HuH-7.5 (cell line): ENCODE measurements at regions not wholly inside any gene's neighbourhood (a gene's known extent, or its start where the extent isn't known, plus 50 kb on each side); places are given as distances from the start of the nearest gene placed in this dataset.
"Not testable (repeated sequence)": the region's sequence is repeated elsewhere in the genome, so short reads cannot be mapped to it uniquely, and the experiment has no call there.

Source experiments
- DNase-seq: peaks from one replicate; pipeline ENCODE4 v3.0.0; 2011; ENCODE audit warnings: low spot score

GRCh38 chr9:26789959-26790358, 102.6 kb downstream of the CAAP1 start:
- DNase-seq = no peak

- DNase-seq = no peak
Measured at GRCh38 chr9:26786564-26786963, 106.0 kb downstream of the CAAP1 start.

GRCh38 chr9:26782899-26783298, 109.7 kb downstream of the CAAP1 start:
- DNase-seq = no peak

GRCh38 chr9:26781906-26782305, 110.7 kb downstream of the CAAP1 start:
- no peak for DNase-seq

GRCh38 chr9:26780307-26780706, 112.3 kb downstream of the CAAP1 start:
- not testable (repeated sequence) for DNase-seq

- DNase-seq = no peak
Measured at GRCh38 chr9:26779062-26779461, 113.5 kb downstream of the CAAP1 start.

GRCh38 chr9:26775391-26775790, 117.2 kb downstream of the CAAP1 start:
- DNase-seq = no peak

- DNase-seq = no peak
Measured at GRCh38 chr9:26773056-26773455, 119.5 kb downstream of the CAAP1 start.

GRCh38 chr9:26770821-26771220, 121.8 kb downstream of the CAAP1 start:
- no peak for DNase-seq

- no peak for DNase-seq
Measured at GRCh38 chr9:26768145-26768544, 124.5 kb downstream of the CAAP1 start.

- DNase-seq = no peak
Measured at GRCh38 chr9:26760675-26761074, 131.9 kb downstream of the CAAP1 start.

GRCh38 chr9:26758655-26759054, 133.9 kb downstream of the CAAP1 start:
- no peak for DNase-seq

GRCh38 chr9:26756881-26757280, 135.7 kb downstream of the CAAP1 start:
- DNase-seq = no peak

GRCh38 chr9:26755476-26755875, 137.1 kb downstream of the CAAP1 start:
- no peak for DNase-seq

GRCh38 chr9:26754509-26755164, 138.0 kb downstream of the CAAP1 start:
- no peak for DNase-seq

- DNase-seq = no peak
Measured at GRCh38 chr9:26753971-26754370, 138.6 kb downstream of the CAAP1 start.

GRCh38 chr9:26750162-26750561, 142.4 kb downstream of the CAAP1 start:
- DNase-seq = no peak

- DNase-seq = no peak
Measured at GRCh38 chr9:26748449-26749058, 144.0 kb downstream of the CAAP1 start.

- DNase-seq = no peak
Measured at GRCh38 chr9:26747611-26748010, 145.0 kb downstream of the CAAP1 start.

- no peak for DNase-seq
Measured at GRCh38 chr9:26746357-26747072, 146.1 kb downstream of the CAAP1 start.

GRCh38 chr9:26745111-26745510, 147.5 kb downstream of the CAAP1 start:
- no peak for DNase-seq

- no peak for DNase-seq
Measured at GRCh38 chr9:26744191-26744965, 148.2 kb downstream of the CAAP1 start.
